ENCODE measurements at regions not wholly inside any gene's neighbourhood (a gene's known extent, or its start where the extent isn't known, plus 50 kb on each side); places are given as distances from the start of the nearest gene placed in this dataset.

- Histone ChIP-seq H4K20me1 (replicated peaks in 1 of 2; ENCODE audit: control insufficient read depth in 1 of 2, insufficient read depth in 2 of 2, low read length in 2 of 2) (no peaks in the 10 kb centered on the region), H3K9me3 (ENCODE audit: insufficient read depth in 2 of 2, low read depth in 1 of 2, low read length in 1 of 2) (no peaks in the 10 kb centered on the region), H4K8ac (ENCODE audit: extremely low read depth, insufficient read depth, low read length) (no peak overlapping the region), H3K14ac (ENCODE audit: insufficient read length) (no peak overlapping the region), H3K27me3 (replicated peaks in 1 of 4; ENCODE audit: control insufficient read depth in 3 of 4, extremely low read depth in 1 of 4, insufficient read depth in 3 of 4, low read length in 3 of 4) (peaks cover 2 to 21% (median 9%) of the 10 kb centered on the region in 4 experiments), H4K5ac (ENCODE audit: insufficient read length, low read depth, low read length) (no peak overlapping the region), H3K4me2 (ENCODE audit: insufficient read depth in 1 of 2, low read depth in 2 of 2, low read length in 2 of 2) (no peak overlapping the region), H3K9ac (replicated peaks in 1 of 4; ENCODE audit: extremely low read depth in 1 of 4, low read depth in 3 of 4, low read length in 3 of 4) (no peak overlapping the region), H3K23ac (ENCODE audit: insufficient read length) (no peak overlapping the region), H2AFZ (ENCODE audit: low read length) (no peak overlapping the region), H2BK15ac (ENCODE audit: low read length) (no peak overlapping the region), H3K56ac (replicated peaks; ENCODE audit: insufficient read length, low read depth, low read length) (no peak overlapping the region), H3K79me1 (ENCODE audit: low read depth, low read length) (no peaks in the 10 kb centered on the region), H3K23me2 (ENCODE audit: low read depth, low read length) (no peaks in the 10 kb centered on the region), H3K27ac (ENCODE audit: low read depth, low read length) (no peak overlapping the region), H2BK12ac (ENCODE audit: low read depth, low read length) (no peak overlapping the region), H2AK5ac (ENCODE audit: low read depth, low read length) (no peak overlapping the region), H2BK20ac (ENCODE audit: low read length) (no peak overlapping the region), H4K91ac (replicated peaks; ENCODE audit: insufficient read length, low read length) (no peak overlapping the region), H3K4me1 (replicated peaks in 1 of 4; ENCODE audit: control insufficient read depth in 3 of 4, insufficient read depth in 4 of 4, low read length in 3 of 4) (no peaks in the 10 kb centered on the region), H2BK5ac (ENCODE audit: low read depth, low read length) (no peak overlapping the region), H2BK120ac (replicated peaks; ENCODE audit: low read depth, low read length) (no peak overlapping the region), H3K18ac (ENCODE audit: extremely low read depth, low read length) (no peak overlapping the region), H3K4me3 (ENCODE audit: extremely low read depth in 1 of 4, insufficient read depth in 2 of 4, low read depth in 3 of 4, low read length in 4 of 4) (no peak overlapping the region), H3K79me2 (ENCODE audit: control insufficient read depth in 1 of 2, insufficient read depth in 2 of 2, low read length in 2 of 2) (no peaks in the 10 kb centered on the region), H3K36me3 (ENCODE audit: control insufficient read depth in 2 of 4, insufficient read depth in 4 of 4, low read length in 3 of 4) (no peaks in the 10 kb centered on the region), H3K4ac (replicated peaks; ENCODE audit: insufficient read length, low read depth, low read length) (no peak overlapping the region)
- TF ChIP-seq YY1 (IDR thresholded peaks at IDR 0.05; ENCODE audit: low read depth, low read length) (no peak), RNF2 (IDR thresholded peaks at IDR 0.05; ENCODE audit: borderline replicate concordance, low read depth, low read length, missing control alignments, poor library complexity, severe bottlenecking) (no peak), RAD21 (IDR thresholded peaks at IDR 0.05 in 1 of 2, conservative IDR thresholded peaks at IDR 0.05 in 1 of 2; ENCODE audit: low read depth in 2 of 2, low read length in 2 of 2) (no peak), SP4 (IDR thresholded peaks at IDR 0.05; ENCODE audit: low read length) (no peak), ATF2 (IDR thresholded peaks at IDR 0.05; ENCODE audit: low read length) (no peak)
- FAIRE-seq, result no peak
- DNase-seq (ENCODE audit: low read depth in 1 of 2, low spot score in 2 of 2), result no peak
- CTCF ChIA-PET (ENCODE audit: partially characterized antibody), result interaction anchor here (1.0 kb wide), 1 partner anchor 56 kb away, joined by 3 read pairs; no protein-coding TSS in a partner anchor
- WGBS, 2 experiments (ENCODE audit: extremely low coverage in 1 of 2, insufficient coverage in 1 of 2, insufficient read length in 1 of 2, insufficient replicate concordance in 2 of 2, low coverage in 1 of 2, low lambda C conversion rate in 2 of 2, missing lambda C conversion rate in 1 of 2), result 84% methylated on average over 18 of the region's 18 CpGs; no CpG with 5 or more reads in 1 of the 2 experiments
- POLR2A ChIA-PET (ENCODE audit: partially characterized antibody), result no interaction called here
Measured at GRCh38 chr20:61114493-61115175, 137.4 kb upstream of the CDH4 start.

Data from H1 (cell line).